ENCODE measurements at regions not wholly inside any gene's neighbourhood (a gene's known extent, or its start where the extent isn't known, plus 50 kb on each side); places are given as distances from the start of the nearest gene placed in this dataset.
"Not testable (repeated sequence)": the region's sequence is repeated elsewhere in the genome, so short reads cannot be mapped to it uniquely, and the experiment has no call there.

DNA sequence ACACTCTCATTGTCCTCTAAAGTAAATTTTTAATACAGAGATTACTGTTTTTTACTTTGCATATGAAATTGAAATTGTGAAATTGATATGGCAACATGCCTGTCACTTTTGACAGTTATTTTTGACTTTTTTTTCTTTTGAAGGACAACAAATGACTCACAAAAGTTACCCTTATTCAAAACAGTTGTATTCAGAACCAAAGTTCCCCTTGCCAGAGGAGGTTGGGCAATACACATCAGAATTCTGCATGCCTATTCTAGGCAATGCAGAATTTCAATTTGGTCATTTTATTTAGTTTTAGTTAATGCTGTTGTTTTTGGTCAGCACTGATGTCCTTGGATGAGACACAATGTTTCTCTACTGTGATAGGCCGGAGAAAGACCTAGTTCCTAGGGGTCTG is 299.1 kb upstream of the PRR16 start:
- H3K36me3 ChIP-seq (ENCODE audit: control insufficient read depth, insufficient read depth, low read length) = no peaks in the 10 kb centered on the region
- H3K27me3 ChIP-seq (ENCODE audit: control insufficient read depth, insufficient read depth, low read length) = no peaks in the 10 kb centered on the region
- H3K4me3 ChIP-seq (ENCODE audit: low read depth, low read length) = no peak overlapping the region
- no peak for DNase-seq (ENCODE audit: low read depth)
- TF ChIP-seq, protein P1, sequence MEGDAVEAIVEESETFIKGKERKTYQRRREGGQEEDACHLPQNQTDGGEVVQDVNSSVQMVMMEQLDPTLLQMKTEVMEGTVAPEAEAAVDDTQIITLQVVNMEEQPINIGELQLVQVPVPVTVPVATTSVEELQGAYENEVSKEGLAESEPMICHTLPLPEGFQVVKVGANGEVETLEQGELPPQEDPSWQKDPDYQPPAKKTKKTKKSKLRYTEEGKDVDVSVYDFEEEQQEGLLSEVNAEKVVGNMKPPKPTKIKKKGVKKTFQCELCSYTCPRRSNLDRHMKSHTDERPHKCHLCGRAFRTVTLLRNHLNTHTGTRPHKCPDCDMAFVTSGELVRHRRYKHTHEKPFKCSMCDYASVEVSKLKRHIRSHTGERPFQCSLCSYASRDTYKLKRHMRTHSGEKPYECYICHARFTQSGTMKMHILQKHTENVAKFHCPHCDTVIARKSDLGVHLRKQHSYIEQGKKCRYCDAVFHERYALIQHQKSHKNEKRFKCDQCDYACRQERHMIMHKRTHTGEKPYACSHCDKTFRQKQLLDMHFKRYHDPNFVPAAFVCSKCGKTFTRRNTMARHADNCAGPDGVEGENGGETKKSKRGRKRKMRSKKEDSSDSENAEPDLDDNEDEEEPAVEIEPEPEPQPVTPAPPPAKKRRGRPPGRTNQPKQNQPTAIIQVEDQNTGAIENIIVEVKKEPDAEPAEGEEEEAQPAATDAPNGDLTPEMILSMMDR (IDR thresholded peaks at IDR 0.05; ENCODE audit: insufficient read depth, low read length, poor library complexity, severe bottlenecking) = no peak

GRCh38 chr5:120173125-120173524 is 291.0 kb upstream of the PRR16 start:
- TF ChIP-seq, protein P1 (IDR thresholded peaks at IDR 0.05; ENCODE audit: insufficient read depth, low read length, poor library complexity, severe bottlenecking) = no peak
- no peaks in the 10 kb centered on the region for H3K36me3 ChIP-seq (ENCODE audit: control insufficient read depth, insufficient read depth, low read length)
- no peak for DNase-seq (ENCODE audit: low read depth)
- no peaks in the 10 kb centered on the region for H3K27me3 ChIP-seq (ENCODE audit: control insufficient read depth, insufficient read depth, low read length)
- no peak overlapping the region for H3K4me3 ChIP-seq (ENCODE audit: low read depth, low read length)

DNA sequence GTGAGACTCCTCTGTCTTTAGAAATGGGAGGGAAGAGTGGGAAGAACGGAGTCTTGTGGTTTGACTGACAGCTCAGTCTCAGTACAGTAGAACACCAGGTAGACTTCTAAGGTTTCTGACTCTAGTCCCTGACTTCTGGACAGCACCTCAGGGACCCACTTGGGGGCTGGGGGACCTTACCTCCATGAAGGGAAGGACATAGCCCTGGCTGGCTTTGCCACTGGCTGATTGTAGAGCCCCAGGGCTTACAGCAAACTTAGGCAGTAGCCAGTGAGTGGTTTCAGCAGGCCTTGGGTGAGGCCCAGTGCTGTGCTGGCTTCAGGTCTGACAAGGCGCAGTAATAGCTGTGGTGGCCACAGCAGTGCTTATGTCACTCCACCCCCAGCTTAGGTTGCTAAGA is 290.0 kb upstream of the PRR16 start:
- Histone ChIP-seq H3K4me3 (ENCODE audit: low read depth, low read length) (no peak overlapping the region), H3K36me3 (ENCODE audit: control insufficient read depth, insufficient read depth, low read length) (no peaks in the 10 kb centered on the region), H3K27me3 (ENCODE audit: control insufficient read depth, insufficient read depth, low read length) (no peaks in the 10 kb centered on the region)
- no peak for DNase-seq (ENCODE audit: low read depth)
- TF ChIP-seq, protein P1 (IDR thresholded peaks at IDR 0.05; ENCODE audit: insufficient read depth, low read length, poor library complexity, severe bottlenecking) = no peak

DNA sequence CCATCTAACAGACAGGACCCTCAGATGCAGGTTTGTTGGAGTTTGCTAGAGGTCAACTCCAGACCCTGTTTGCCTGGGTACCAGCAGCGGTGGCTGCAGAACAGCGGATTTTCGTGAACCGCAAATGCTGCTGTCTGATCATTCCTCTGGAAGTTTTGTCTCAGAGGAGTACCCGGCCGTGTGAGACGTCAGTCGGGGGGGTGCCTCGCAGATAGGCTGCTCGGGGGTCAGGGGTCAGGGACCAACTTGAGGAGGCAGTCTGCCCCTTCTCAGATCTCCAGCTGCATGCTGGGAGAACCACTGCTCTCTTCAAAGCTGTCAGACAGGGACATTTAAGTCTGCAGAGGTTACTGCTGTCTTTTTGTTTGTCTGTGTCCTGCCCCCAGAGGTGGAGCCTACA is 282.9 kb upstream of the PRR16 start:
- H3K4me3 ChIP-seq (ENCODE audit: low read depth, low read length) = not testable (repeated sequence)

GRCh38 chr5:120194650-120195049 is 269.4 kb upstream of the PRR16 start:
- H3K27me3 ChIP-seq (ENCODE audit: control insufficient read depth, insufficient read depth, low read length); DNase-seq (ENCODE audit: low read depth): not testable (repeated sequence)

More for the DNA sequence above, 282.9 kb upstream of the PRR16 start:
- not testable (repeated sequence) for H3K27me3 ChIP-seq (ENCODE audit: control insufficient read depth, insufficient read depth, low read length); H3K36me3 ChIP-seq (ENCODE audit: control insufficient read depth, insufficient read depth, low read length); DNase-seq (ENCODE audit: low read depth)

GRCh38 chr5:120199559-120199958 is 264.5 kb upstream of the PRR16 start:
- DNase-seq (ENCODE audit: low read depth) = no peak
- TF ChIP-seq, protein P1 (IDR thresholded peaks at IDR 0.05; ENCODE audit: insufficient read depth, low read length, poor library complexity, severe bottlenecking) = no peak
- no peak overlapping the region for H3K4me3 ChIP-seq (ENCODE audit: low read depth, low read length)
- no peaks in the 10 kb centered on the region for H3K36me3 ChIP-seq (ENCODE audit: control insufficient read depth, insufficient read depth, low read length)
- H3K27me3 ChIP-seq (ENCODE audit: control insufficient read depth, insufficient read depth, low read length) = no peaks in the 10 kb centered on the region

More at GRCh38 chr5:120194650-120195049, 269.4 kb upstream of the PRR16 start:
- H3K4me3 ChIP-seq (ENCODE audit: low read depth, low read length); H3K36me3 ChIP-seq (ENCODE audit: control insufficient read depth, insufficient read depth, low read length): not testable (repeated sequence)

- DNase-seq (ENCODE audit: low read depth) = no peak
- H3K36me3 ChIP-seq (ENCODE audit: control insufficient read depth, insufficient read depth, low read length) = no peaks in the 10 kb centered on the region
- no peaks in the 10 kb centered on the region for H3K27me3 ChIP-seq (ENCODE audit: control insufficient read depth, insufficient read depth, low read length)
- TF ChIP-seq, protein P1 (IDR thresholded peaks at IDR 0.05; ENCODE audit: insufficient read depth, low read length, poor library complexity, severe bottlenecking) = no peak
- no peak overlapping the region for H3K4me3 ChIP-seq (ENCODE audit: low read depth, low read length)
Measured at GRCh38 chr5:120207129-120207528, 257.0 kb upstream of the PRR16 start.

Measured in kidney epithelial cell (primary cell).